Mesenchymal stem cell (in vitro differentiated cells and primary cell): ENCODE measurements at regions not wholly inside any gene's neighbourhood (a gene's known extent, or its start where the extent isn't known, plus 50 kb on each side); places are given as distances from the start of the nearest gene placed in this dataset.

Experiments
- DNase-seq: peaks from one replicate; pipeline ENCODE4 v3.0.0-alpha.2; 2013
- H2AFZ ChIP-seq: one replicate; pipeline ENCODE4 v1.6.1; 2013; ENCODE audit warnings: low read depth, mild to moderate bottlenecking, control low read depth, inconsistent platforms, low read length, moderate library complexity
- H2AK5ac ChIP-seq: 2 replicates; pipeline ENCODE4 v1.6.1; 2013; ENCODE audit warnings: low read length, moderate library complexity, mild to moderate bottlenecking, inconsistent platforms; ENCODE audit not compliant: severe bottlenecking
- H2BK120ac ChIP-seq: one replicate; pipeline ENCODE4 v1.6.1; 2013; ENCODE audit warnings: low read depth, mild to moderate bottlenecking, inconsistent platforms, low read length, moderate library complexity
- H2BK12ac ChIP-seq, 2 experiments: one replicate each; pipeline ENCODE4 v1.6.1; 2013; ENCODE audit warnings: inconsistent platforms in 2 of 2, low read length in 2 of 2, mild to moderate bottlenecking in 2 of 2, moderate library complexity in 2 of 2, control low read depth in 1 of 2
- H2BK15ac ChIP-seq: one replicate; pipeline ENCODE4 v1.6.1; 2013; ENCODE audit warnings: mild to moderate bottlenecking, low read depth, inconsistent platforms; ENCODE audit not compliant: poor library complexity, severe bottlenecking
- H2BK5ac ChIP-seq: 2 replicates; pipeline ENCODE4 v1.6.1; 2013; ENCODE audit warnings: low read depth, mild to moderate bottlenecking, low read length, control low read depth, inconsistent platforms; ENCODE audit not compliant: poor library complexity, severe bottlenecking
- H3K14ac ChIP-seq, 2 experiments: one replicate each; pipeline ENCODE4 v1.6.1; 2013; ENCODE audit warnings: inconsistent platforms in 2 of 2, low read length in 2 of 2, control low read depth in 1 of 2, mild to moderate bottlenecking in 1 of 2, moderate library complexity in 1 of 2
- H3K18ac ChIP-seq, 2 experiments: one replicate each; pipeline ENCODE4 v1.6.1; 2013; ENCODE audit warnings: inconsistent platforms in 2 of 2, low read length in 2 of 2, control low read depth in 1 of 2, low read depth in 1 of 2, mild to moderate bottlenecking in 1 of 2
- H3K23ac ChIP-seq, 2 experiments: one replicate each; pipeline ENCODE4 v1.6.1; 2013; ENCODE audit warnings: inconsistent platforms in 2 of 2, low read length in 2 of 2, mild to moderate bottlenecking in 2 of 2, moderate library complexity in 2 of 2, control low read depth in 1 of 2
- H3K27ac ChIP-seq: 2 replicates; pipeline ENCODE4 v1.5.1; 2013; ENCODE audit warnings: mild to moderate bottlenecking, moderate library complexity, low read length, control low read depth, inconsistent platforms; ENCODE audit not compliant: poor library complexity, severe bottlenecking
- H3K27me3 ChIP-seq, 2 experiments: 2 replicates each; pipeline versions ENCODE4 v1.6.1 to v1.7.0; 2013; ENCODE audit warnings: low read length in 2 of 2, mild to moderate bottlenecking in 2 of 2, moderate library complexity in 2 of 2, control low read depth in 1 of 2, inconsistent platforms in 1 of 2; ENCODE audit not compliant: control insufficient read depth in 1 of 2, insufficient read depth in 1 of 2
- H3K36me3 ChIP-seq, 2 experiments: 2 replicates each; pipeline versions ENCODE4 v1.6.1 to v1.7.0; 2013; ENCODE audit warnings: low read length in 2 of 2, control low read depth in 1 of 2, inconsistent platforms in 1 of 2, low read depth in 1 of 2, mild to moderate bottlenecking in 1 of 2; ENCODE audit not compliant: insufficient read depth in 2 of 2, control insufficient read depth in 1 of 2
- H3K4ac ChIP-seq, 2 experiments: one replicate each; pipeline ENCODE4 v1.6.1; 2013; ENCODE audit warnings: inconsistent platforms in 2 of 2, low read length in 2 of 2, mild to moderate bottlenecking in 2 of 2, moderate library complexity in 2 of 2, control low read depth in 1 of 2, low read depth in 1 of 2
- H3K4me1 ChIP-seq: 2 replicates; pipeline ENCODE4 v1.6.1; 2013; ENCODE audit warnings: low read depth, low read length, control low read depth; ENCODE audit not compliant: control insufficient read depth, insufficient read depth
- H3K4me2 ChIP-seq: 2 replicates; pipeline ENCODE4 v1.6.1; 2013; ENCODE audit warnings: low read length, mild to moderate bottlenecking, inconsistent platforms; ENCODE audit not compliant: poor library complexity, severe bottlenecking
- H3K4me3 ChIP-seq, 2 experiments: 2 replicates each; pipeline versions ENCODE4 v1.5.1 to v1.7.0; 2013; ENCODE audit warnings: low read length in 2 of 2, mild to moderate bottlenecking in 2 of 2, control low read depth in 1 of 2, low read depth in 1 of 2; ENCODE audit not compliant: insufficient read depth in 1 of 2
- H3K79me1 ChIP-seq: replicated peaks from 2 replicates; pipeline ENCODE4 v1.6.1; 2013; ENCODE audit warnings: mild to moderate bottlenecking, control low read depth, low read length, inconsistent platforms; ENCODE audit not compliant: poor library complexity, severe bottlenecking
- H3K9ac ChIP-seq: 2 replicates; pipeline ENCODE4 v1.7.0; 2013; ENCODE audit warnings: mild to moderate bottlenecking, low read length, moderate library complexity
- H3K9me3 ChIP-seq: 2 replicates; pipeline ENCODE4 v1.7.0; 2013; ENCODE audit warnings: mild to moderate bottlenecking, low read length; ENCODE audit not compliant: control insufficient read depth
- H4K8ac ChIP-seq: one replicate; pipeline ENCODE4 v1.6.1; 2013; ENCODE audit warnings: inconsistent platforms, mild to moderate bottlenecking, low read length, moderate library complexity
- H4K91ac ChIP-seq: one replicate; pipeline ENCODE4 v1.6.1; 2013; ENCODE audit warnings: mild to moderate bottlenecking, low read length, inconsistent platforms
- WGBS: methylation state at CpG from one replicate; pipeline ENCODE4 v1.1.7; 2013; ENCODE audit warnings: mixed read lengths; 5-methylcytosine and 5-hydroxymethylcytosine counted together

DNA sequence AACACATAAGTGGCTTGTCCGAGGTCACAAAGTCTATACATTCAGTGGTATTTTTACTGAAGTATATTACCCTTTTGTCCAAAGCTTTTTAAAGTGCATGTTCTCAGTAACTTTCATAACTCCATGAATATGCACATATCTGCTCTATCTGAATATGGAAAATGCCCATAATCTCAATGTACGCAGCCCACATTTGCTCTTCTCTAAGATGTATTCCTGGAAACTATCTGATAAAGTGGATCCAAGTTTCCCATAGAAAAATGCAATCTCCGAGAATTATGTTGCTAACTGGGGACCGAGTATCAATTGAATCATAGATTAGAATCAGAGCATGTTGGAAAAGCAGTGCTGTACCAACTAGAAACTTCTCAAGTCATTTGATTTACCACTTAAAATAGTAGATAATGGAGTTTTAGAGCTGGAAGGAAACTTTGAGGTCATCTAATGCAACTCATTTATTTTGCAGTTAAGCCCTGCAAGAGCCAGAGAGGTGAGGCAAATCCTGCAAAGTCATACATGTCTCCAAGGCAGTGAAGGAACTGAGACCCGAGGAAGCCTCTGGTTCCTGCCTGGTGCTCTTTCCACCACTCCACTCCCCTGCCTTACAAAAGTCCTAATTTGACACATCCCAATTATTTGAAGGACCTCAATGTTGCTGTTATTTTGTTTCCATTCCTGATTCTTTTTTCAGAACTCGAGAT is 69.4 kb downstream of the CYCS start:
- DNase-seq, result no peak
- H3K79me1 ChIP-seq, result no peaks in the 10 kb centered on the region
- no peaks in the 10 kb centered on the region for H3K9me3 ChIP-seq
- H2BK5ac ChIP-seq, result no peak overlapping the region
- H3K18ac ChIP-seq, result no peak overlapping the region
- no peak overlapping the region for H3K9ac ChIP-seq
- no peak overlapping the region for H3K27ac ChIP-seq
- no peak overlapping the region for H2BK12ac ChIP-seq
- H3K4me3 ChIP-seq, result no peak overlapping the region
- H4K91ac ChIP-seq, result no peak overlapping the region
- H3K14ac ChIP-seq, result no peak overlapping the region
- no peak overlapping the region for H3K23ac ChIP-seq
- no peak overlapping the region for H4K8ac ChIP-seq
- peaks cover 0 to 3% of the 10 kb centered on the region in 2 experiments for H3K27me3 ChIP-seq
- no peak overlapping the region for H3K4ac ChIP-seq
- WGBS, result 93% methylated on average over 5 of the region's 6 CpGs
- H3K4me1 ChIP-seq, result no peaks in the 10 kb centered on the region
- no peak overlapping the region for H2BK120ac ChIP-seq
- no peak overlapping the region for H2BK15ac ChIP-seq
- no peak overlapping the region for H3K4me2 ChIP-seq
- H2AK5ac ChIP-seq, result no peak overlapping the region
- no peak overlapping the region for H2AFZ ChIP-seq
- no peaks in the 10 kb centered on the region for H3K36me3 ChIP-seq

DNA sequence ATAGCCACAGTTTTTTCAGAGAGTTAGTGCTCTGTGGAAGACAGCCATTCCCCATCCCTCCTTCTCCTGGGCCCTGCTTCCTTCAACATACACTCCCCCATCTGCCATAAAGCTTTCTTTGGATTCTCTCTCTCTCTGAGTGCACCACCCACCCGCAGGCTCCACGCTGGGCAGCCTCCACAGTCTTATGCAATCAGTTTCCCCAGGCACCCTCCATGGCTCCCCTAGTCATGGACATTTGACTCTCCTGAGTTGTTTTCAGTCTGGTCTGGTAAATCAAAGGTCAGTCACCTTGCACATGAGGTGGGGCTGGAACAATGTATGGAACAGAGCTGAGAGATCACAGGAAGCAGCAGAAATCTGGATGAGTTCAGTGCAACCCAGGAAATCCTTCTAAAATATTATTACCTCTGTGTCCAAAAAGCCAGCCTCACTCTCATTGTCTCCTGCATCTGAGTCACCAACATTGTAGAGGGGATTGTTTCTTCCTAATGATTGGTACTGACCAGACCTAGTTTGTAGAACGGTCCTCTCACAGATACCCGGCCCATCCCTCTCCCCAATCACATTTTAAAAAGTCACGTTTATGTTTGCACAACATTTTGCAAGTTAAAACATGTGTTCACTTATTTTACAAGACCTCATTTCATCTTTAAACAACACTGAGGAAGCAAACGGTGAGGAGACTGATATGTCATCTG is 70.1 kb downstream of the CYCS start:
- Histone ChIP-seq H4K8ac (no peak overlapping the region), H3K18ac (no peak overlapping the region), H3K23ac (no peak overlapping the region), H3K4me1 (no peaks in the 10 kb centered on the region), H3K79me1 (no peaks in the 10 kb centered on the region), H2BK15ac (no peak overlapping the region), H2BK12ac (no peak overlapping the region), H3K36me3 (no peaks in the 10 kb centered on the region), H4K91ac (no peak overlapping the region), H3K9me3 (no peaks in the 10 kb centered on the region), H3K9ac (no peak overlapping the region), H3K4me3 (no peak overlapping the region), H2AK5ac (no peak overlapping the region), H2BK5ac (no peak overlapping the region), H3K14ac (no peak overlapping the region), H3K27ac (no peak overlapping the region), H2AFZ (no peak overlapping the region), H3K4ac (no peak overlapping the region), H3K27me3 (peaks cover 0 to 3% of the 10 kb centered on the region in 2 experiments), H2BK120ac (no peak overlapping the region), H3K4me2 (no peak overlapping the region)
- 84% methylated on average over 6 of the region's 6 CpGs for WGBS
- DNase-seq, result no peak

- Histone ChIP-seq H4K8ac (no peak overlapping the region), H2BK12ac (no peak overlapping the region), H3K4me1 (no peaks in the 10 kb centered on the region), H3K9ac (no peak overlapping the region), H3K18ac (no peak overlapping the region), H3K9me3 (no peaks in the 10 kb centered on the region), H3K36me3 (no peaks in the 10 kb centered on the region), H2AK5ac (no peak overlapping the region), H3K79me1 (no peaks in the 10 kb centered on the region), H2BK120ac (no peak overlapping the region), H3K4ac (no peak overlapping the region), H3K27ac (no peak overlapping the region), H3K4me2 (no peak overlapping the region), H3K14ac (no peak overlapping the region), H2AFZ (no peak overlapping the region), H3K4me3 (no peak overlapping the region), H2BK15ac (no peak overlapping the region), H2BK5ac (no peak overlapping the region), H4K91ac (no peak overlapping the region), H3K23ac (no peak overlapping the region), H3K27me3 (peaks cover 0 to 3% of the 10 kb centered on the region in 2 experiments)
- WGBS, result 95% methylated on average over 3 of the region's 5 CpGs
- no peak for DNase-seq
These were observed 70.2 kb upstream of the OSBPL3 start for GRCh38 chr7:25050223-25050622.

- Histone ChIP-seq H3K23ac (no peak overlapping the region), H3K4me2 (no peak overlapping the region), H2BK120ac (no peak overlapping the region), H3K14ac (no peak overlapping the region), H2BK15ac (no peak overlapping the region), H2AK5ac (no peak overlapping the region), H3K9me3 (no peaks in the 10 kb centered on the region), H3K4me1 (no peaks in the 10 kb centered on the region), H4K8ac (no peak overlapping the region), H3K27me3 (peaks cover 0 to 3% of the 10 kb centered on the region in 2 experiments), H3K36me3 (no peaks in the 10 kb centered on the region), H2BK12ac (no peak overlapping the region), H3K27ac (no peak overlapping the region), H3K18ac (no peak overlapping the region), H2AFZ (no peak overlapping the region), H2BK5ac (no peak overlapping the region), H3K4ac (no peak overlapping the region), H3K9ac (no peak overlapping the region), H4K91ac (no peak overlapping the region), H3K4me3 (no peak overlapping the region), H3K79me1 (no peaks in the 10 kb centered on the region)
- WGBS, result 92% methylated on average over 1 of the region's 1 CpG
- no peak for DNase-seq
These were observed 68.5 kb upstream of the OSBPL3 start for GRCh38 chr7:25048444-25048834.
